Stimulated activated CD4-positive, alpha-beta T cell treated with anti-CD3 and anti-CD28 coated beads, TNF-alpha, amount 100 ng/mL, for 4 hours (primary cell): ENCODE measurements at regions not wholly inside any gene's neighbourhood (a gene's known extent, or its start where the extent isn't known, plus 50 kb on each side); places are given as distances from the start of the nearest gene placed in this dataset.

Source experiments
- DNase-seq, 3 experiments: peaks; one replicate each; pipeline ENCODE4 v3.0.0-alpha.2; 2020; ENCODE audit warnings: low read depth in 3 of 3

- DNase-seq: no peak
Measured at GRCh38 chr3:177812492-177812891, 615.2 kb upstream of the TBL1XR1 start.

- no peak for DNase-seq
Measured at GRCh38 chr3:177813322-177813721, 616.0 kb upstream of the TBL1XR1 start.

- no peak for DNase-seq
Measured at GRCh38 chr3:177816667-177817208, 619.5 kb upstream of the TBL1XR1 start.

DNA sequence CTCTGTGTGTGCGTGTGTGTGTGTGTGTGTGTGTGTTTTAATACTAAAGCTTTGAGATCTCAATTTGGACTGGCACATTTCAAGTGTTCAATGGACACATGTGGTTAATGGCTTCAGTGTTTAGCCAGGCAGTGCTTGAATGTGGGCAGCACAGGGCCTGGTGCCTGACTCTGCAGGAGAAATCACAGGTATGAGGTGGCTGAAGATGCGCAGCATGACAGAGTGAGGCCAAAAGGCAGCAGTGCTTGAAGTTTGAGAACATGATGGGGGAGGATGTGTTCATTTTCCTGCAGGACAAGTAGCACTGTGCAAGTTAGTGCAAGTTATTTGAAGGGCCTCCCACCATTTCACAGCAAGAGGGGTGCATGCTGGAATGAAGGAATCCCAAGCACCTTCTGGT is 620.5 kb upstream of the TBL1XR1 start:
- DNase-seq: no peak

GRCh38 chr3:177818712-177819240 is 621.5 kb upstream of the TBL1XR1 start:
- DNase-seq: no peak

- DNase-seq: no peak
Measured at GRCh38 chr3:177820683-177821316, 623.5 kb upstream of the TBL1XR1 start.

GRCh38 chr3:177822681-177823096 is 625.4 kb upstream of the TBL1XR1 start:
- DNase-seq: no peak

DNA sequence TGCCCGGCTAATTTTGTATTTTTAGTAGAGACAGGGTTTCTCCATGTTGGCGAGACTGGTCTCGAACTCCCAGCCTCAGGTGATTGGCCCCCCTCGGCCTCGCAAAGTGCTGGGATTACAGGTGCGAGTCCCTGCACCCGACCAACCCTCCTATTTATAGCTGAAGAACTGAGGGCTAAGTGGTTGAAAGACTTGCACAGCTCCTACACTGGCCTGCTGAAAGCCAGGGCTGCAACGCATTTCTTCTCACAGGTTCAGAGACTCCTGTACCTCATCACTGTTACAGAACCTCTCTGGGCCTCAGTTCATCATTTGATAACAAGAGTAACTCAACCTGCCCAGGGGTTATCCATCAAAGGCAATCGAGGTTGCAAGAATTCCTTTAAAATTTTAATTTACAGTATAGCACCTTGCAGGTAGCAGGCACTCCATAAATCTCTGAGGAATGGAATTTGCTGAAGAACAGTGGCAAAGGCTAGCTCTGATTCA is 626.5 kb upstream of the TBL1XR1 start:
- no peak for DNase-seq

GRCh38 chr3:177824190-177824786 is 627.0 kb upstream of the TBL1XR1 start:
- DNase-seq: no peak

DNA sequence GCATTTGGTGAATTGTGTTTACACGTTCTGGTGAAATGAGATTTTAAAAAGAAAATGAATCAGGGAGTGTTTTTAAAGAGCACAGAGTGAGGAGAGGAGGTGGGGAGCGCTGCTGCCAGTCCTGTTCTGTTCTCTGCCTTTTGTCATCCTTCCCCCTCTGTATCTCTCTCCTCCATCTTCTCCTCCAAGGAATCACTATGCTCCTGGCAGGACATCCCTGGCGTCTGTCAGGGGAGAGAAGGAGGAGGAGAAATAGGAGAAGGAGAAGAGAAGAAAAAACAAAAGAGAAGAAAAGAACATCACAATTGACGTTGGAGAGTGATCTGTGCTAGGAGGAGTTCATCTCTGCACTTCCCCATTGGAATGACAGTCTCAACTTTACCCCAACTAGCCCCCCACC is 627.6 kb upstream of the TBL1XR1 start:
- DNase-seq: no peak

GRCh38 chr3:177826253-177826652 is 629.0 kb upstream of the TBL1XR1 start:
- DNase-seq: no peak

- no peak for DNase-seq
Measured at GRCh38 chr3:177827511-177828207, 630.4 kb upstream of the TBL1XR1 start.

DNA sequence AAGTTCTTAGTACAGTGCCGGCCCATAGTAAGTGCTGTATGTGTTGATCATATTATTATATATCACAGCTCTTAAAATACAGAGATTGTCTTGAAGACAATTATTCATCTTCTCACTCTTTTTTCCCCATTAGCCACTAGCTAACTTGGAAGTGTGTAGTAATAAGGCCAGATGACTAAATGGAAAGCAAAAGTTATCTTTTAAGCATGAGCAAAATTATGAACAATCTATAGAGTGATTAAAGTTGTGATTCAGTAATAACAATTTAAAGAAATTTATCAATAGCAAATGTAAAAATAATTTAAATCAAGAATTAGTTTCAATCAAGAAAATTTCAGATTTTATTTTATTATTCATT is 630.9 kb upstream of the TBL1XR1 start:
- no peak for DNase-seq

- no peak for DNase-seq
Measured at GRCh38 chr3:177830411-177830849, 633.1 kb upstream of the TBL1XR1 start.

DNA sequence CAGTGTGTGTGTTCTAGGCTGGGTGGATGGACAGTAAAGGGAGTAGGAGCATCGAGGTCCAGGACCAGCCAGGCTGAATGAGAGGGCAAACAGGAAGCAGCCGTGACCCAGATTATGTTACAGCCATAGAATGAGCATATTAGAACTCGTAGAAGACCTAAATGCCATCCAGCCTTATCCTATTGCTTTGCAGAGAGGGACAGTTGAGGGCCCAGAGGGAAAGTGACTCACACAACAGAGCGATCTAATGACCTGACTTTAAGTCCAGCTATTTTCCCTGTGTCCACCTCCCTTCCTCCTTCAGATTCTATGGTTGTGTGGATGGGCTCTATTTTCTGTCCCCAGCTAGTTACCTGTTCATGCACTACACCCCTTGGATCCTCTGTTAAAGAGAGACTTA is 634.1 kb upstream of the TBL1XR1 start:
- DNase-seq: no peak

- DNase-seq: no peak
Measured at GRCh38 chr3:177832880-177833279, 635.6 kb upstream of the TBL1XR1 start.

- no peak for DNase-seq
Measured at GRCh38 chr3:177833332-177833731, 636.0 kb upstream of the TBL1XR1 start.

DNA sequence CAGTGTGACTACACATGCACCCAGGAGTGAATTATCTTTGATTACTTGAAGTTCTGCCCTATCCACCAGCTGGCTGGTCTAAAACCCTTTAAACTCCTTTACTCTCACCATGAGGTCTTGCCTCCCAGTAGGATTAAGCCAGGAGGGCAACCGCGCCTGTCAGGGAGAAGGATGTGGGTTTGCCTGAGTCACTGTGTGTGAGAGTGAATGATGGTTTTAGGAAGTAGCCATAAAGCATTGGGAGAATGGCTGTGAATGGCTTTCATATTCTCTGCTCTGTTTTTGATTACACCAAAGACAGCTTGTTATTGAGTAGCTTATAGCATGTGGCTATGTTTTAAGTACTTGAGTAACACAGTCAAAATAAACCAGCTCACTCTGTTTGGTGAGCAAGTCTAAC is 637.7 kb upstream of the TBL1XR1 start:
- DNase-seq: no peak

- no peak for DNase-seq
Measured at GRCh38 chr3:177835917-177836316, 638.6 kb upstream of the TBL1XR1 start.

GRCh38 chr3:177836671-177837070 is 639.4 kb upstream of the TBL1XR1 start:
- DNase-seq: no peak

GRCh38 chr3:177837951-177838655 is 640.8 kb upstream of the TBL1XR1 start:
- no peak for DNase-seq

DNA sequence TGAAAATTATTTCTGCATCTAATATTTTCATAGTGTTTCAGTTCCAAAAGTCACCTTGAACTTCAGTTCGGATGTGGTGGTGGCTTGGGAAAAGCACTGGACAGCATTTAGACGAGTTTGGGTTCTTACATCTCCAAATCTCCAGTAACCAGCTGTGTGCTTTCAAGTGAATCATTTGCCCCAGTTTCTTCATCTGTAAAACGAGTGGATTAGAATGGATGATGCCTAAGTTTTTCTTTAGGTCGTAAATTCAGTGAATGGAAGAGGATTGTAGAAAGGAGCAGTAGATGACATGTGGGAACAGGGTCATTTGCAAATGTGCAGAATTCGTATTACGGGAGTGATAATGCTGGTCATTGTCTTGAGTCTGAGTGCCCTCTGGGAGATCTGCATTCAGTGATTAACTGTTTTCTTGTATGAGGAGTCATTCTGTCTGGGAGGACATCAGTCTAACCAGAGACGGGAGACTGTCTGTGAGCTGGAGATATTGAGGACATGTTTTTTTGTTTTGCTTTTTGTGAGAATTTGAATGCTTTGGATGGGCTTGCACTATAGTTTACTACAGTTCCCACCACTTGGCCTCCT is 641.6 kb upstream of the TBL1XR1 start:
- DNase-seq: no peak
